D721Med (cell line): ENCODE measurements at regions not wholly inside any gene's neighbourhood (a gene's known extent, or its start where the extent isn't known, plus 50 kb on each side); places are given as distances from the start of the nearest gene placed in this dataset.
A peak's percentile ranks its signal among the peaks of the same experiment; 100 is the strongest.
"Not testable (repeated sequence)": the region's sequence is repeated elsewhere in the genome, so short reads cannot be mapped to it uniquely, and the experiment has no call there.

Source experiments
- DNase-seq: peaks from one replicate; pipeline ENCODE4 v3.0.0; 2011; ENCODE audit warnings: low spot score; ENCODE audit not compliant: insufficient read length
- FAIRE-seq: peaks from 2 replicates; lab custom pipeline; 2011; peaks lifted over from hg19 to GRCh38; lab: Jason Lieb, UNC
- TF ChIP-seq, protein P1 (sequence below): IDR thresholded peaks from 2 replicates; pipeline ENCODE4 v1.5.1; 2012; ENCODE audit warnings: mild to moderate bottlenecking, control low read depth; ENCODE audit not compliant: insufficient read depth; ENCODE audit errors: missing control alignments

- TF ChIP-seq, protein P1, sequence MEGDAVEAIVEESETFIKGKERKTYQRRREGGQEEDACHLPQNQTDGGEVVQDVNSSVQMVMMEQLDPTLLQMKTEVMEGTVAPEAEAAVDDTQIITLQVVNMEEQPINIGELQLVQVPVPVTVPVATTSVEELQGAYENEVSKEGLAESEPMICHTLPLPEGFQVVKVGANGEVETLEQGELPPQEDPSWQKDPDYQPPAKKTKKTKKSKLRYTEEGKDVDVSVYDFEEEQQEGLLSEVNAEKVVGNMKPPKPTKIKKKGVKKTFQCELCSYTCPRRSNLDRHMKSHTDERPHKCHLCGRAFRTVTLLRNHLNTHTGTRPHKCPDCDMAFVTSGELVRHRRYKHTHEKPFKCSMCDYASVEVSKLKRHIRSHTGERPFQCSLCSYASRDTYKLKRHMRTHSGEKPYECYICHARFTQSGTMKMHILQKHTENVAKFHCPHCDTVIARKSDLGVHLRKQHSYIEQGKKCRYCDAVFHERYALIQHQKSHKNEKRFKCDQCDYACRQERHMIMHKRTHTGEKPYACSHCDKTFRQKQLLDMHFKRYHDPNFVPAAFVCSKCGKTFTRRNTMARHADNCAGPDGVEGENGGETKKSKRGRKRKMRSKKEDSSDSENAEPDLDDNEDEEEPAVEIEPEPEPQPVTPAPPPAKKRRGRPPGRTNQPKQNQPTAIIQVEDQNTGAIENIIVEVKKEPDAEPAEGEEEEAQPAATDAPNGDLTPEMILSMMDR: no peak
- DNase-seq (peak; percentile 48), FAIRE-seq (peak; percentile 84)
Measured at GRCh38 chr10:21421794-21422193, 103.7 kb downstream of the SKIDA1 start.

- TF ChIP-seq, protein P1: no peak
- DNase-seq (no peak), FAIRE-seq (no peak)
Measured at GRCh38 chr10:21421016-21421415, 104.5 kb downstream of the SKIDA1 start.

- FAIRE-seq, DNase-seq: not testable (repeated sequence)
Measured at GRCh38 chr10:21418981-21419576, 106.4 kb downstream of the SKIDA1 start.

DNA sequence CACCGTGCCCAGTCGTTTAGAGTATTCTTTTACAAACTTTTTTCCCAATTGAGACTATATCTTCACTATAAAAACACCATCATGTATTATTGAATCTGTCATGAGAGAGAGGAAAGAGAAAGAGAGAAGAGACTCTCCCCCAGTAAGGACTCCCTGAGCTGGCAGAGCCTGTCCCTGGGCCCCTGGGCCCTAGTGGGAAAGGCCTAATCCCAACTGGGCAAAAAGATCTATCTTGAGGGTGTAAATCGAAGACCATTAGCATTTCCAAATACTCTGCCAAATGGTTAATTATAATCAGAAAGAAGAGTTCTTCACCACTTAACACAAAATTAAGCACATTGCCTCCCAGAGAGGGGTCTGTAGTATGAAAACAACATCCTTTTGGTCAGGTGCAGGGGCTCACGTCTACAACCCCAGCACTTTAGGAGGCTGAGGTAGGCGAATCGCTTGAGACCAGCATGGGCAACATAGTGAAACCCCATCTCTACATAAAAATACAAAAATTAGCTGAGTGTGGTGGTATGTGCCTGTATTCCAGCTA, 108.2 kb downstream of the SKIDA1 start:
- TF ChIP-seq, protein P1: no peak
- no peak for DNase-seq
- no peak for FAIRE-seq

GRCh38 chr10:21413680-21414079, 111.8 kb downstream of the SKIDA1 start:
- DNase-seq: no peak
- TF ChIP-seq, protein P1: no peak
- no peak for FAIRE-seq

DNA sequence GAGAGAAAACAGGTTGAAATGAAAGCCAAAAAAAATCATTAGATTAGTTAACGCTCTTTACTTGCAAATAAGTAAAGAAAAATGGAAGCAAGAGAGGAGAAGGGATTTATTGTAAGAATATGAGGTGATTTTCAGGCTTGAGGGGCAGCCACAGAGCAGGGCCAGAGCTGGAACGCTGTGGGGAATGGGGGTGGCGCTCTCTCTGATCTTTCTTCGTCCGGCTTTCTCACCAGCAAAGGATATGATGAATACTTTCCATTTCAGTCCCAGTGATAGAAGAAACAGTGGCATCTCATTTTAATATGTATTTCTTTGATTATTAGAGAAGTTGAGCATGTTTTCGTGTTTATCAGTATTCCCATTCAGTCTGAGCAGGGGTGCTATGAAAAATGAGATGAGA, 112.2 kb downstream of the SKIDA1 start:
- DNase-seq (no peak), FAIRE-seq (no peak)
- TF ChIP-seq, protein P1: no peak

- DNase-seq (no peak), FAIRE-seq (no peak)
- TF ChIP-seq, protein P1: no peak
Measured at GRCh38 chr10:21406595-21407193, 118.8 kb downstream of the SKIDA1 start.
